ENCODE measurements at regions not wholly inside any gene's neighbourhood (a gene's known extent, or its start where the extent isn't known, plus 50 kb on each side); places are given as distances from the start of the nearest gene placed in this dataset.

DNA sequence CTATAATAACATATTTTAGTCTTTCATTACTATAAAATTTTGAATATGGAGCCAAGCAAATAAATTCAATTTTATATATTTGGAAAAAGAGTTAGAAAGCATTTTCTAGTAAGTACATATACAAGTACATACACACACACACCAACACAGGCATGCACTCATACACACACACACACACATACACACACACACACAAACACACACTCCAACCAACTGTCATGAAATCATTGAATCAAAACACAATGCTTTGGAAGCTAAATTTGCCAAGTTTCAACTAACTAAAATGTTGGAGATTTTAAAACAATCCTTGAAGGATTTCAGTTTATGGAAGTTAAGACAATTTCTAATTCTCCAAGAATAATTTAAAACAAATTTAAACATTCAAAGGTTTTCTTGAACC, 283.2 kb downstream of the TAF11L14 start:
- TF ChIP-seq, protein P1, sequence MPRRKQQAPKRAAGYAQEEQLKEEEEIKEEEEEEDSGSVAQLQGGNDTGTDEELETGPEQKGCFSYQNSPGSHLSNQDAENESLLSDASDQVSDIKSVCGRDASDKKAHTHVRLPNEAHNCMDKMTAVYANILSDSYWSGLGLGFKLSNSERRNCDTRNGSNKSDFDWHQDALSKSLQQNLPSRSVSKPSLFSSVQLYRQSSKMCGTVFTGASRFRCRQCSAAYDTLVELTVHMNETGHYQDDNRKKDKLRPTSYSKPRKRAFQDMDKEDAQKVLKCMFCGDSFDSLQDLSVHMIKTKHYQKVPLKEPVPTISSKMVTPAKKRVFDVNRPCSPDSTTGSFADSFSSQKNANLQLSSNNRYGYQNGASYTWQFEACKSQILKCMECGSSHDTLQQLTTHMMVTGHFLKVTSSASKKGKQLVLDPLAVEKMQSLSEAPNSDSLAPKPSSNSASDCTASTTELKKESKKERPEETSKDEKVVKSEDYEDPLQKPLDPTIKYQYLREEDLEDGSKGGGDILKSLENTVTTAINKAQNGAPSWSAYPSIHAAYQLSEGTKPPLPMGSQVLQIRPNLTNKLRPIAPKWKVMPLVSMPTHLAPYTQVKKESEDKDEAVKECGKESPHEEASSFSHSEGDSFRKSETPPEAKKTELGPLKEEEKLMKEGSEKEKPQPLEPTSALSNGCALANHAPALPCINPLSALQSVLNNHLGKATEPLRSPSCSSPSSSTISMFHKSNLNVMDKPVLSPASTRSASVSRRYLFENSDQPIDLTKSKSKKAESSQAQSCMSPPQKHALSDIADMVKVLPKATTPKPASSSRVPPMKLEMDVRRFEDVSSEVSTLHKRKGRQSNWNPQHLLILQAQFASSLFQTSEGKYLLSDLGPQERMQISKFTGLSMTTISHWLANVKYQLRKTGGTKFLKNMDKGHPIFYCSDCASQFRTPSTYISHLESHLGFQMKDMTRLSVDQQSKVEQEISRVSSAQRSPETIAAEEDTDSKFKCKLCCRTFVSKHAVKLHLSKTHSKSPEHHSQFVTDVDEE (CRISPR knock-in tag; IDR thresholded peaks at IDR 0.05), result no peak
- TF ChIP-seq TCF4 (CRISPR knock-in tag; IDR thresholded peaks at IDR 0.05; ENCODE audit: borderline replicate concordance), result no peak
- no peak for TF ChIP-seq ARNTL (CRISPR knock-in tag; IDR thresholded peaks at IDR 0.05; ENCODE audit: borderline replicate concordance, low read depth)
- TF ChIP-seq CSDC2 (CRISPR knock-in tag; IDR thresholded peaks at IDR 0.05), result no peak
- no peak for TF ChIP-seq BACH2 (CRISPR knock-in tag; IDR thresholded peaks at IDR 0.05; ENCODE audit: borderline replicate concordance)
- TF ChIP-seq ZNF70 (CRISPR knock-in tag; IDR thresholded peaks at IDR 0.05), result no peak
- TF ChIP-seq ESRRG (CRISPR knock-in tag; IDR thresholded peaks at IDR 0.05), result no peak
- no peak for TF ChIP-seq GLIS3 (CRISPR knock-in tag; IDR thresholded peaks at IDR 0.05)
- no peak for TF ChIP-seq ZC3H10 (CRISPR knock-in tag; IDR thresholded peaks at IDR 0.05)
- no peak for ATAC-seq

DNA sequence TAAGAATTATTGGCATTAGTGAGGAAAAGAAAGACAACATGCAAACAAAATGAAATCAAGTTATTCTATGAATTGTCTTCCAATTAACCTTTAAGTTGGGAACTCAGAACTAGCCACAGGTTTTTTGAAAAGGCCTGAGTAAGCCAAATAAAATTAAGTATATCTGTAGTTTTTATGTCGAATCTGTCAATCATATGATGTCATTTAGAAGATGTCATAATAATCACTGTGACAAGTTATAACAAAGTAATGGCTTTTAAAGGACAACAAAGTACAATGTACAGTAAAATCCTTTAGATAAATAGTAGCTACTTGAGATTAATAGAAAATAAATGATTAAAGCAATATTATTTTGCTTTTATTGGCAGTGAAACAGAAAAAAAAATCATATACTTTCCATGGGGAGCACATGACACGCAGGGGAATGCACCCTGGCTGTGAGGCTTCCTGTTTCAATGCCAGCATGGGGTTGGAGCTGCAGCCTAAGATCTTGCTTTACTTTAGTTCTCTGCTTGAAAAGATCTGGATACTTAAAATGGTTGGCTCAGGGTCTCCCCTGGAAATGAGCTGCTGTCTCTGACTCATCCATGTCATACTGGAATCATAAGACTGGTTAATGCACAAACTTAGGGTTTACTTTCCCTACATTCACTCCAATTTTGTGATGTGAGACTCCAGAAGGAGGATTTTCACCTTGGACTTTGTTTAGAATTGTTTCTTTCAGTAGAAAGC, 284.3 kb downstream of the TAF11L14 start:
- ATAC-seq, result no peak
- TF ChIP-seq ZFP30 (CRISPR knock-in tag; IDR thresholded peaks at IDR 0.05), result no peak
- no peak for TF ChIP-seq ZNF565 (CRISPR knock-in tag; conservative IDR thresholded peaks at IDR 0.05; ENCODE audit: low read depth)
- no peak for TF ChIP-seq TOX (CRISPR knock-in tag; IDR thresholded peaks at IDR 0.05; ENCODE audit: borderline replicate concordance)
- no peak for TF ChIP-seq ZNF8 (CRISPR knock-in tag; IDR thresholded peaks at IDR 0.05)
- TF ChIP-seq, protein P1 (CRISPR knock-in tag; IDR thresholded peaks at IDR 0.05), result no peak
- no peak for TF ChIP-seq TCF4 (CRISPR knock-in tag; IDR thresholded peaks at IDR 0.05; ENCODE audit: borderline replicate concordance)
- no peak for TF ChIP-seq ZFP3 (CRISPR knock-in tag; IDR thresholded peaks at IDR 0.05)
- TF ChIP-seq OSR1 (CRISPR knock-in tag; IDR thresholded peaks at IDR 0.05), result no peak
- no peak for TF ChIP-seq ARNTL (CRISPR knock-in tag; IDR thresholded peaks at IDR 0.05; ENCODE audit: borderline replicate concordance, low read depth)
- no peak for TF ChIP-seq CREB5 (CRISPR knock-in tag; IDR thresholded peaks at IDR 0.05; ENCODE audit: low read depth)
- TF ChIP-seq GLIS3 (CRISPR knock-in tag; IDR thresholded peaks at IDR 0.05), result no peak
- TF ChIP-seq, protein P2, sequence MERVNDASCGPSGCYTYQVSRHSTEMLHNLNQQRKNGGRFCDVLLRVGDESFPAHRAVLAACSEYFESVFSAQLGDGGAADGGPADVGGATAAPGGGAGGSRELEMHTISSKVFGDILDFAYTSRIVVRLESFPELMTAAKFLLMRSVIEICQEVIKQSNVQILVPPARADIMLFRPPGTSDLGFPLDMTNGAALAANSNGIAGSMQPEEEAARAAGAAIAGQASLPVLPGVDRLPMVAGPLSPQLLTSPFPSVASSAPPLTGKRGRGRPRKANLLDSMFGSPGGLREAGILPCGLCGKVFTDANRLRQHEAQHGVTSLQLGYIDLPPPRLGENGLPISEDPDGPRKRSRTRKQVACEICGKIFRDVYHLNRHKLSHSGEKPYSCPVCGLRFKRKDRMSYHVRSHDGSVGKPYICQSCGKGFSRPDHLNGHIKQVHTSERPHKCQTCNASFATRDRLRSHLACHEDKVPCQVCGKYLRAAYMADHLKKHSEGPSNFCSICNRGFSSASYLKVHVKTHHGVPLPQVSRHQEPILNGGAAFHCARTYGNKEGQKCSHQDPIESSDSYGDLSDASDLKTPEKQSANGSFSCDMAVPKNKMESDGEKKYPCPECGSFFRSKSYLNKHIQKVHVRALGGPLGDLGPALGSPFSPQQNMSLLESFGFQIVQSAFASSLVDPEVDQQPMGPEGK (CRISPR knock-in tag; IDR thresholded peaks at IDR 0.05; ENCODE audit: borderline replicate concordance), result no peak
- TF ChIP-seq ZC3H10 (CRISPR knock-in tag; IDR thresholded peaks at IDR 0.05), result no peak
- no peak for TF ChIP-seq PPARA (CRISPR knock-in tag; IDR thresholded peaks at IDR 0.05; ENCODE audit: borderline replicate concordance)
- TF ChIP-seq SNAI2 (CRISPR knock-in tag; IDR thresholded peaks at IDR 0.05), result no peak
- no peak for TF ChIP-seq ISL1 (CRISPR knock-in tag; IDR thresholded peaks at IDR 0.05)
- TF ChIP-seq, protein P3, sequence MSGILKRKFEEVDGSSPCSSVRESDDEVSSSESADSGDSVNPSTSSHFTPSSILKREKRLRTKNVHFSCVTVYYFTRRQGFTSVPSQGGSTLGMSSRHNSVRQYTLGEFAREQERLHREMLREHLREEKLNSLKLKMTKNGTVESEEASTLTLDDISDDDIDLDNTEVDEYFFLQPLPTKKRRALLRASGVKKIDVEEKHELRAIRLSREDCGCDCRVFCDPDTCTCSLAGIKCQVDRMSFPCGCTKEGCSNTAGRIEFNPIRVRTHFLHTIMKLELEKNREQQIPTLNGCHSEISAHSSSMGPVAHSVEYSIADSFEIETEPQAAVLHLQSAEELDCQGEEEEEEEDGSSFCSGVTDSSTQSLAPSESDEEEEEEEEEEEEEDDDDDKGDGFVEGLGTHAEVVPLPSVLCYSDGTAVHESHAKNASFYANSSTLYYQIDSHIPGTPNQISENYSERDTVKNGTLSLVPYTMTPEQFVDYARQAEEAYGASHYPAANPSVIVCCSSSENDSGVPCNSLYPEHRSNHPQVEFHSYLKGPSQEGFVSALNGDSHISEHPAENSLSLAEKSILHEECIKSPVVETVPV (CRISPR knock-in tag; IDR thresholded peaks at IDR 0.05), result no peak
- TF ChIP-seq CSDC2 (CRISPR knock-in tag; IDR thresholded peaks at IDR 0.05), result no peak
